ELF-1 (cell line): ENCODE measurements at regions not wholly inside any gene's neighbourhood (a gene's known extent, or its start where the extent isn't known, plus 50 kb on each side); places are given as distances from the start of the nearest gene placed in this dataset.

ENCODE experiments used
- DNase-seq: peaks from one replicate; pipeline ENCODE4 v3.0.0-alpha.2; 2016; ENCODE audit warnings: low read depth, low spot score

- DNase-seq = no peak
These were observed 163.4 kb upstream of the RTL1 start for GRCh38 chr14:101066826-101067510.

- no peak for DNase-seq
These were observed 165.0 kb upstream of the RTL1 start for GRCh38 chr14:101068313-101069227.

GRCh38 chr14:101069228-101069549, 165.7 kb upstream of the RTL1 start:
- DNase-seq = no peak

- DNase-seq = no peak
These were observed 166.3 kb upstream of the RTL1 start for GRCh38 chr14:101069666-101070362.

- DNase-seq = no peak
These were observed 167.3 kb upstream of the RTL1 start for GRCh38 chr14:101070540-101071492.

GRCh38 chr14:101071493-101071906, 168.0 kb upstream of the RTL1 start:
- DNase-seq = no peak

GRCh38 chr14:101072070-101072469, 168.5 kb upstream of the RTL1 start:
- DNase-seq = no peak

GRCh38 chr14:101072531-101072930, 169.0 kb upstream of the RTL1 start:
- DNase-seq = no peak

GRCh38 chr14:101072945-101073597, 169.5 kb upstream of the RTL1 start:
- DNase-seq = peak; percentile 95

- no peak for DNase-seq
These were observed 170.1 kb upstream of the RTL1 start for GRCh38 chr14:101073598-101073965.

- DNase-seq = no peak
These were observed 170.9 kb upstream of the RTL1 start for GRCh38 chr14:101074196-101075024.

GRCh38 chr14:101075025-101075800, 171.7 kb upstream of the RTL1 start:
- DNase-seq = no peak

GRCh38 chr14:101075801-101076413, 172.4 kb upstream of the RTL1 start:
- no peak for DNase-seq

GRCh38 chr14:101076451-101077198, 173.1 kb upstream of the RTL1 start:
- no peak for DNase-seq

GRCh38 chr14:101077481-101078074, 174.1 kb upstream of the RTL1 start:
- DNase-seq = peak; percentile 32

- no peak for DNase-seq
These were observed 174.8 kb upstream of the RTL1 start for GRCh38 chr14:101078170-101078891.

GRCh38 chr14:101078892-101079221, 175.3 kb upstream of the RTL1 start:
- no peak for DNase-seq
